Activated CD4-positive, alpha-beta T cell treated with anti-CD3 and anti-CD28 coated beads, Interleukin-2, amount 50 U/mL, for 4 hours (primary cell): ENCODE measurements at regions not wholly inside any gene's neighbourhood (a gene's known extent, or its start where the extent isn't known, plus 50 kb on each side); places are given as distances from the start of the nearest gene placed in this dataset.
"Not testable (repeated sequence)": the region's sequence is repeated elsewhere in the genome, so short reads cannot be mapped to it uniquely, and the experiment has no call there.

Experiments
- DNase-seq, 2 experiments: peaks; one replicate each; pipeline ENCODE4 v3.0.0-alpha.2; 2020

GRCh38 chr4:55251896-55252295 lies 94.1 kb upstream of the SRD5A3 start:
- no peak for DNase-seq

- no peak for DNase-seq
Observed at GRCh38 chr4:55253948-55254593, 92.0 kb upstream of the SRD5A3 start.

- no peak for DNase-seq
Observed at GRCh38 chr4:55255179-55255578, 90.9 kb upstream of the SRD5A3 start.

- DNase-seq = no peak
Observed at GRCh38 chr4:55256787-55257186, 89.3 kb upstream of the SRD5A3 start.

- no peak for DNase-seq
Observed at GRCh38 chr4:55258152-55258865, 87.7 kb upstream of the SRD5A3 start.

GRCh38 chr4:55259294-55259693 lies 86.7 kb upstream of the SRD5A3 start:
- DNase-seq = no peak

- DNase-seq = no peak
Observed at GRCh38 chr4:55269470-55269869, 76.6 kb upstream of the SRD5A3 start.

- no peak for DNase-seq
Observed at GRCh38 chr4:55269995-55270394, 76.0 kb upstream of the SRD5A3 start.

GRCh38 chr4:55270481-55270880 lies 75.6 kb upstream of the SRD5A3 start:
- DNase-seq = no peak

GRCh38 chr4:55272102-55272501 lies 73.9 kb upstream of the SRD5A3 start:
- no peak for DNase-seq

- no peak for DNase-seq
Observed at GRCh38 chr4:55272589-55272988, 73.5 kb upstream of the SRD5A3 start.

GRCh38 chr4:55277011-55277410 lies 69.0 kb upstream of the SRD5A3 start:
- DNase-seq = no peak

- no peak for DNase-seq
Observed at GRCh38 chr4:55278316-55278715, 67.7 kb upstream of the SRD5A3 start.

- DNase-seq = not testable (repeated sequence)
Observed at GRCh38 chr4:55280474-55280873, 65.6 kb upstream of the SRD5A3 start.

- DNase-seq = not testable (repeated sequence)
Observed at GRCh38 chr4:55281118-55281683, 64.8 kb upstream of the SRD5A3 start.

- DNase-seq = no peak
Observed at GRCh38 chr4:55284331-55284730, 61.7 kb upstream of the SRD5A3 start.

GRCh38 chr4:55291227-55291640 lies 54.8 kb upstream of the SRD5A3 start:
- DNase-seq = no peak

- DNase-seq = no peak
Observed at GRCh38 chr4:55296096-55296495, 49.9 kb upstream of the SRD5A3 start.
